ENCODE measurements at regions not wholly inside any gene's neighbourhood (a gene's known extent, or its start where the extent isn't known, plus 50 kb on each side); places are given as distances from the start of the nearest gene placed in this dataset.

DNA sequence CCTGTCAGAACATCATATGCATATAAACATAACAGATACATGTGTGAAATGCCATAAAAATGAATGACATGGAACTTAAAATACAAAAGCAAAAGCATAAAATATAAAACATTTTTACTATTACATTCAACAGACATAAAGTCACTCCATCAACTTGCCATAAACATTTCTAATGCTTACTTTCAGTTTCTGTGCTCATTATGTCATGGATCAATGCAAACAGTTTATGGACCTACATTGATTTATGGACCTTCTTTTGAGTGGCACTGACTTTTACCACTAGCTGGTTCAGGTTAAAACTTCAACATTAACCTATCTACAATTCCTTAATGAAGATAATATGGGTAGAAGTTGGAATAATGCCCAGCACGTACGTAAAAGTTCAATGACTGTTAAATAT lies 577.4 kb upstream of the LMCD1 start:
- DNase-seq (no peak), ATAC-seq (no peak)
- WGBS, 4 donors, result 76 to 88% (median 81%) methylated on average over 2 of the region's 2 CpGs
- H3K27me3 ChIP-seq, result no peaks in the 10 kb centered on the region
- intact Hi-C loops (cut with DNase I), result no loop called here
- TF ChIP-seq POLR2A (IDR thresholded peaks at IDR 0.05) (no peak), CTCF (IDR thresholded peaks at IDR 0.05) (no peak)
- H3K4me3 ChIP-seq, result no peak overlapping the region
- H3K36me3 ChIP-seq, result no peaks in the 10 kb centered on the region
- H3K9me3 ChIP-seq, result no peaks in the 10 kb centered on the region
- no peak overlapping the region for H3K27ac ChIP-seq
- no peaks in the 10 kb centered on the region for H3K4me1 ChIP-seq

- Histone ChIP-seq H3K27me3 (no peaks in the 10 kb centered on the region), H3K4me3 (no peak overlapping the region), H3K4me1 (no peaks in the 10 kb centered on the region), H3K9me3 (no peaks in the 10 kb centered on the region), H3K27ac (no peak overlapping the region), H3K36me3 (no peaks in the 10 kb centered on the region)
- DNase-seq (no peak), ATAC-seq (no peak)
- WGBS, 4 donors, result 52 to 74% (median 58%) methylated on average over 1 of the region's 1 CpG
- TF ChIP-seq POLR2A (IDR thresholded peaks at IDR 0.05) (no peak), CTCF (IDR thresholded peaks at IDR 0.05) (no peak)
- intact Hi-C loops (cut with DNase I), result no loop called here
These were observed 574.6 kb upstream of the LMCD1 start for GRCh38 chr3:7927015-7927414.

DNA sequence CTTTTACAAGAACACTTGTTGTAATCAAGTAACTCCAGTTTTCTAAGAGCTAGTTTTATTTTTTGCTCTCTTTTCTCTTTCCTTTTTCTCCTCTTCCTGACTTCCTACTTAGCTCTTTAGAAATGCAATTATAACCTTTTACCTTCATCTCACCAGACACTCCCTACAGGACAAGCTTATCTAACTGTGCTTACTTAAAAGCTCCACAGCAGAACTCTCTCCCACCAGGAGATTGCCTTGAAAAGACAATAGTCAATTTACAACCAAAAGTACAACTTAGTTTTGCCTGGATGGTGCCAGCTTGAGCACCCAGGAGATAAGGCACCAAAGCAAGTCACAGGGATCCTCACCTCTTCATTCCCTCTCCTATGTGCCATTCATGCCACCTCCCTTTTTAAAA lies 573.8 kb upstream of the LMCD1 start:
- no peaks in the 10 kb centered on the region for H3K27me3 ChIP-seq
- H3K4me3 ChIP-seq, result no peak overlapping the region
- no peaks in the 10 kb centered on the region for H3K36me3 ChIP-seq
- no peak for ATAC-seq
- TF ChIP-seq CTCF (IDR thresholded peaks at IDR 0.05) (no peak), POLR2A (IDR thresholded peaks at IDR 0.05) (no peak)
- intact Hi-C loops (cut with DNase I), result no loop called here
- no peaks in the 10 kb centered on the region for H3K4me1 ChIP-seq
- no peak for DNase-seq
- H3K27ac ChIP-seq, result no peak overlapping the region
- H3K9me3 ChIP-seq, result no peaks in the 10 kb centered on the region

DNA sequence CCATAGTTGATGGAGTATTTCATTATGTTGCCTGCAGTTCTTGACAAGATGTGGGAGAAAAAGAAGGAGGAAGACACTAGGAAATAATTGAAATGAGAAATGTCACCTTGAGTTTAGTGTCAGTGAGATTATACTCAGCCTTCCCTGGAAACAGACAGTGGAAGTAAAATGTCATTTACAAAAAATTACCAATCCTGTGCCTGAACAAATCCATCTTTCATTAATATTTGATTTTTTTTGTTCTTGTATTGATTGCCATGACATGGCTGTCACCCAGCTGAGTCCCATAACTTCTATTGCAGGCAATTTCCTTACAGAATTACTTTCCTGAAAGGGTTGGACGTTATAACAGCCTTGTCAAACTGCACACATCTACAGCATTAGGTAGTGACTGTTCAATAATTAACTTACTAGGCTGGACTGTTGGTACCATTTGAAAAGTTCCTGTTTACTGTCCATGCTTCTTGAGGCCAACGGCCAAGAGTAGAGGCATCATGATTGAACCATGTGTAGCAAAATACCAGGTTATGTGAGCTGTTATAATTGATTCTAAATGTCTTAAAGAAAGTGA lies 572.2 kb upstream of the LMCD1 start:
- TF ChIP-seq POLR2A (IDR thresholded peaks at IDR 0.05) (no peak), CTCF (IDR thresholded peaks at IDR 0.05) (no peak)
- Histone ChIP-seq H3K27ac (no peak overlapping the region), H3K4me1 (no peaks in the 10 kb centered on the region), H3K9me3 (no peaks in the 10 kb centered on the region), H3K36me3 (no peaks in the 10 kb centered on the region), H3K27me3 (no peaks in the 10 kb centered on the region), H3K4me3 (no peak overlapping the region)
- ATAC-seq, result no peak
- 55 to 66% (median 61%) methylated on average over 2 of the region's 2 CpGs for WGBS, 4 donors
- no peak for DNase-seq
- intact Hi-C loops (cut with DNase I), result no loop called here

Measured in heart left ventricle (tissue), 16 donors.